Activated CD4-positive, alpha-beta T cell treated with anti-CD3 and anti-CD28 coated beads, Interleukin-2, amount 50 U/mL, for 4 hours (primary cell): ENCODE measurements at regions not wholly inside any gene's neighbourhood (a gene's known extent, or its start where the extent isn't known, plus 50 kb on each side); places are given as distances from the start of the nearest gene placed in this dataset.
"Not testable (repeated sequence)": the region's sequence is repeated elsewhere in the genome, so short reads cannot be mapped to it uniquely, and the experiment has no call there.

ENCODE experiments used
- DNase-seq, 2 experiments: peaks; one replicate each; pipeline ENCODE4 v3.0.0-alpha.2; 2020

DNA sequence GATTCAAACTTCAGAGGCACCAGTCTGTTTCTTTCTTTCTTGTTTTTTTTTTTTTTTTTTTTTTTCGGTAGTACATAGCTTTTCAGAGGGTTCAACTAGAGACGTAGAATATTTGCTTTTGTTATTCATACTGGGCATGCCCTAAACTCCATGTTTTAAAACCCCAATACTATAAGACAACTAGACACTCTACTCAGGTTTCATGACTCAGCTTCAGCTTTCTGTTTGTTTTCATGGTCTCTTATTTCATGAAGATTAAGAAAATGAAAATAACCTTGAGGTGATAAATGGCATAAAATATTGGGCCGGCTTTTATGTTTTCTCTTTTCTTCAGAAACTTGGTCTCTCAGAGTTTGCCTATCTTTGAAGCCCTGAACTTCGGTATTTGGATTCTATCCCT, 2126.3 kb upstream of the ACO1 start:
- no peak for DNase-seq

DNA sequence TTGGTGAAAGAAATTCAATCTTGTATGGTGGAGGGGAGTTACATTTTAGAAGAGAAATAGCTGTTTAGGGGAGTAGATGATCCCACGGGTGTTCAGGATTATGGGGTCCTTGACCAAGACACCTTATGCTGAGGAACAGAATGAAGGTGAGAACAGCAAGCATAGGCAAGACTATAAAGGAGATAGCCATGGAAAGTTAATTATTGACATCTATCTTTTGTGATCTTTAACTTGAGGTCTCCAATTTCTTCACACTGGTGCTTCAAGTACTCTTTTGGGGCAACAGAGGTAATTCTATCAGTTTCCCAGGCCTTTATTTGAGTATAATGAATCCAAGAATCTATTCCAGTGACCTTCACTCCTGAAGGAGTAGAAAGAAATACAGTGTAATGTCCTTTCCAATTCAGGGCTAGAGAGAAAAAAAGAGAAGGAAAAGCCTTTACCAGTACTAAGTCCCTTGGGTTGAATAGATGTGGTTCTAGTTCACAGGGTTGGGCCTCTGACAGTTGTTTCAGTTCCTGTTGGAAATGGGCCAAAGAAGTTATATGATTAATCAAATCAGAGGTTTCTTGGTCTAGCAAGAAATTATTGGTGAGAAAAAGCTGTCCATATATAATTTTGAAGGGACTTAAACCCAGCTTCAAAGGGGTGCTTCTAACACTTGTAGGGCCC, 2104.1 kb upstream of the ACO1 start:
- no peak for DNase-seq

- DNase-seq, result no peak
Measured at GRCh38 chr9:30289435-30289834, 2095.0 kb upstream of the ACO1 start.

GRCh38 chr9:30292026-30292425, 2092.4 kb upstream of the ACO1 start:
- not testable (repeated sequence) for DNase-seq

DNA sequence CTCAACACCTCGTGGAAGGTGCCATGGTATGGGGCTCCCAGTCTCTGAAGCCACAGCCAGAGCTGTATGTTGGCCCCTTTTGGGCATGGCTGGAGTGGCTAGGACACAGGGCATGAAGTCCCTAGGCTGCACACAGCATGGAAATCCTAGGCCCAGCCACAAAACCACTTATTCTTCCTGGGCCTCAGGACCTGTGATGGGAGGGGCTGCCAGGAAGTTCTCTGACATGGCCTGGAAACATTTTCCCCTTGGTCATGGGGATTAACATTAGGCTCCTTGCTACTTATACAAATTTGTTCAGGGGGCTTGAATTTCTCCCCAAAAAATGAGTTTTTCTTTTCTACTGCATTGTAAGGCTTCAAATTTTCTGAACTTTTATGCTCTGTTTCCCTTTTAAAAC, 2091.2 kb upstream of the ACO1 start:
- DNase-seq, result no peak

GRCh38 chr9:30299126-30299780, 2085.2 kb upstream of the ACO1 start:
- no peak for DNase-seq

- DNase-seq, result no peak
Measured at GRCh38 chr9:30301271-30301963, 2083.0 kb upstream of the ACO1 start.

DNA sequence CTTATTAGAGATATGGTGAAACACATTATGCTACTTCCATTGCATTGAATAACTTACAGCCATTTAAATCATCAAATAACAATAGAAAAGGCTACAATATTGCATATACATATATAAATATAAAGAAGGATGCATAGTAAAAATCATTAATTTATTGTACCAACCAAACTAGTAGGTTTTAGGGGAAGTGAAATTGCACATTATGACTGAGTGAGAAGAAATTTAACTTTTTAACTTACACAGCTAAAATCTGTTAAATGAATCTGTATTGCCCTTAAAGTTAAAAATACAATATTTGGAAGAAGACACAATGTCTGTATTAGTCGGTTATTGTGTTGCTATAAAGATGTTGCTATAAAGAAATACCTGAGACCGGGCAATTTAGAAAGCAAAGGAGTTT, 2073.7 kb upstream of the ACO1 start:
- no peak for DNase-seq

DNA sequence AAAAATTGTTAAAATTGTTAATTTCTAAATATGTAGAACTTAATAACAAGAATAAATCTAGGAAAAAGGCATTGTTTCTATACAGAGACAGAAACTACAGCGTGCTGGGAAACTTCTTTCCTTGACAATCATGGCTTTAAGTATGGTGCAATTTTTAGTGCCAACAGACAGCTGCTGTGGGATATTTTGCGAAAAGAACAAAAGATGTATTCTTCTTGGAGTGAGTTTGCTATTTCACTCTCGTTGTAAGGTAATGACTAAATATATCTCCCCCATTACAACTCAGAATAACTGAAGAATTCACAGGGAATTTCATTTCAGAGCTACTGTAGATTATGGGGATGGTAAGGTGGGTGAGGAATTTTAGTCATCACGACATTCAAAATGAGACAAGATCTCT, 2055.0 kb upstream of the ACO1 start:
- no peak for DNase-seq

DNA sequence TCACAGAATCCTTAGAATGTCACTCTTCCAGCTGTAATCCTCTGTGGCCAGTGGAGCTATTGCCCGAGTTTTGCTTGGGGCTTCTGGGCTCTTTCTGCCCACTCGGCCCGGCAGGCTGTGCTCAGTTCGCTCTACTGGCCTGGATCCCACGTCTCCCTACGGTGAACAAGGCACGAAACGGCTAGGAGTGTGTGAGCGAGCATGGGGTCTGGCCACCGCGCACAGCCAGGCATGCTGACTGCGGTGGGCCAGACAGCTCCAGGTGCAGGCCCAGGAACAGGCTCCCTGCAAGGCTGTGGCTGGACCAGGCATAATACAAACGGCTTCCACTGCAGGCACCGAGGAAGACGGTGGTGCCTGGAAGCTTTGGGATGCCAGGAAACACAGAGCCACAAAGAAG, 2035.5 kb upstream of the ACO1 start:
- DNase-seq, result no peak

DNA sequence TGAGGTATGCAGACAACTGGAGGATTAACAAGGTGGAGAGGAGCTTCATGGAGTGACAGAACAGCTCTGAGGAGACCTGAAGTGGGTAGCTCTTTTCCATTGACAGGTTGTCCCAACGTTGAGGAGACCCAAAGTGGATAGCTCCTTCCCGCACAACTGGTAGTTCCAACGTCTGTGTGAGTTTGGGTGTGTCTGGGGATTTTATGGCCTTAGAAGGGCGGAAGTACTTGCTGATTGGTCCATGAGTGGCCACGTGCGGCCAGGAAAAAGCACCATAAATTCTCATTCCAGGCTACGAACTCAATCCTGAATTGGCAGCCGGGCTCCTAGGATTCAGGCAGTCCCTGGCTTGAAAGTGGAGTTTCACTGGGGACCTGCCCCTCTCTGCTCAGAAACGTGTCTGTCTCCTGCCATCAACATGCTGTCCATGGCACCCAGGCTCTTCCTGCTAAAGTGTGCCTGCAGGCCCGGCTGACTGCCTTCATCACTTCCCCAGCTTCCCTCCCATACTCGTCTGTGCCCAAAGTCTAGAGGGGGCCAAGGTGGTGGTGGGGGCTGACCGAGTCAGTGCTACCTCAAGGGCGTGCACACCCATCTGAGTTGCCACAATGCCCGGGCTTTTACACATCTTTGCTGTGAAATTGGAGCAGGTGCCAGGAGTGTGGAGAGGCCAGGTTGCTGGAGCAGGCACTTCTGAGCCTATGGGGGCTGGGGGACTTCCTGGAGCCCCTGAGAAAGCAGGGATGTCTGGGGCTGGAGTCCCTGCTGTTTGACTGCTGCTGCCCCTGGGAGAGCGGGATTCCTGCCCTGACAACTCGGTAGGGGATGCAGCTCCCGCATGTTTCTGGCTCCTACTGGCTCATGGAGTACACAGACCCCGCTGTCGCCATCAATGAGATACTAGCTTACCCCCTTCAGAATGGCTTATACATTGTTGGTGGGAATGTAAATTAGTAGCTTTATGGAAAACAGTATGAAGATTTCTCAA, 2034.6 kb upstream of the ACO1 start:
- no peak for DNase-seq

- DNase-seq, result no peak
Measured at GRCh38 chr9:30356221-30356620, 2028.2 kb upstream of the ACO1 start.

DNA sequence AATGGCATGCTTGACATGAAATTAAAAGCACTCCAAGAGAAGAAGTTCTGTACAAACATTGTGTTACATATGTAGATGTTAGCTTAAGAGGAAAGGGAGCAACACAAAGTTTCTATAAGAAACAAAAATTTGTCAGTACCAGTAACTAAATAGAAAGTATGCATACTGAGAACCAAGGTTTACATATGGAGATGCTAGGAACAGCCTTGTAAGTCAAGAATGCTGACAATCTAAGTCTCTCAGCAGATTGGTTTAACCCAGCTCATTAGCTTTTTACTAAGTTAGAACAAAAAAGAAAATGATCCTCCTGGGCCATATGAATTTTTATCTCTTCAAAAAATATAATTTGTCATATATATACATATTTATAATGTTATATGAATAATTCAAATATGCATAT, 2022.1 kb upstream of the ACO1 start:
- no peak for DNase-seq

GRCh38 chr9:30366140-30366539, 2018.3 kb upstream of the ACO1 start:
- not testable (repeated sequence) for DNase-seq

DNA sequence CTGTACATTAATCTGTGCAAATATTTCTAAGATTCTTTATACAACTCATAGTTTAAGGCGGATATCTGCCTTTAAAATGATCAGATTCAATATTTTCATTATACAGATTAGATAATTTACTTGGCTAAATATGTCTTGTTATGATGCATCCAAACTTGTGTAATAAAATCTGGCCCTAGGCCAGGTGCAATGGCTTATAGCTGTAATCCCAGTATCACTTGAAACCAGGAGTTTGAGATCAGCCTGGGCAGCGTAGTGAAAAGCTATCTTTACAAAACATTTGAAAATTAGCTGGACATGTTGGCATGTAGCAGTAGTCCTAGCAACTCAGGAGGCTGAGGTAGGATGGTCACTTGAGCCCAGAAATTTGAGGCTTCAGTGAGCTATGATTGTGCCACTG, 2002.2 kb upstream of the ACO1 start:
- DNase-seq, result no peak

DNA sequence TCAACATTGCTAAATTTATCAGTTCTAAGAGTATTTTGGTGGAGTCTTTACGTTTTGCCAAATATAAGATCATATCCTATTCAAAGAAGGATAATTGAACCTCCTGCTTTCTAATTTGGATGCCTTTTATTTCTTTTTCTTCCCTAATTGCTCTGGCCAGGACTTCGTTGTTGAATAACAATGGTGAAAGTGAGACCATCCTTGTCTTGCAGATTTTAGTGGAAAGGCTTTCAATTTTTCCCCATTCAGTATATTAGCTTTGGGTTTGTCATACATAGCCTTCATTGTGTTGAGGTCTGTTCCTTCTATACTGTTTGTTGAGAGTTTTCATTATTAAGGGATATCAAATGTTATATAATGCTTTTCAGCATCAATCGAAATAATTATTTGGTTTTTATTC, 1974.2 kb upstream of the ACO1 start:
- no peak for DNase-seq

GRCh38 chr9:30411571-30411970, 1972.9 kb upstream of the ACO1 start:
- no peak for DNase-seq

DNA sequence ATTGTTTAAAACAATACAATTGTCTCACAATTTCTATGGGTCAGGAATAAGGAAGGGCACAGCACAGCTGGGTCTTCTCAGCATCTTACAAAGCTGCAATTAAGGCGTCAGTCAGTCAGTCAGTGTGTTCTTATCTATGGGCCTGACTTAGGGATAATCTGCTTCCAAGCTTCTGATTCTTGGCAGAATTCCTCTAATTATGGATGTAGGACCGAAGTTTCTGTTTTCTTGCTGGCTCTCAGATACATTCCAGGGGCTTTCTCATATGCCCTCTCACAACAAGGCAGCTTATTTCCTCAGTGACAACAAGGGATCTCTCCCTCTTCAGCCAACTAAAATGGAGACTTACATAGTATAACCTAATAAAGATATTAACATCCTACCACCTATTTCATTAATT, 1925.3 kb upstream of the ACO1 start:
- no peak for DNase-seq

GRCh38 chr9:30476826-30477225, 1907.6 kb upstream of the ACO1 start:
- no peak for DNase-seq

DNA sequence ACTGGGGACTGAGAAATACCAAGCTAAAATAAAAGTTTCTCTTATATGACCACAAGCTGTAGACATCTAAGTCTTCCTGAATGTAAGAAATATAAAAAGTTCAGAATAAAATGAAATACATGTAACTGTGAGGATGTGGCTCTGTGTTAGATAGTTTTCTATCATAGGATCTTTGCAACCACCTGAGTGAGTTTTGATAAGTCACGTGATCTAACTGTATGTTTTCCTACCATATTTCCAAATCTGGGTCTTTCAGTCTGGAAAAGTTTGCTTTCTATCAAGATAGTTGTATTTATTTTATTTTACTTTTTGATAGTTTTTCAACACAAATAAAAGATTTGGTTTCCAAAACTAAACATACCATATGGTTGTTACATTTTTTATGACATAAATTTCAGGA, 1905.8 kb upstream of the ACO1 start:
- no peak for DNase-seq

- DNase-seq, result no peak
Measured at GRCh38 chr9:30482499-30482898, 1901.9 kb upstream of the ACO1 start.

DNA sequence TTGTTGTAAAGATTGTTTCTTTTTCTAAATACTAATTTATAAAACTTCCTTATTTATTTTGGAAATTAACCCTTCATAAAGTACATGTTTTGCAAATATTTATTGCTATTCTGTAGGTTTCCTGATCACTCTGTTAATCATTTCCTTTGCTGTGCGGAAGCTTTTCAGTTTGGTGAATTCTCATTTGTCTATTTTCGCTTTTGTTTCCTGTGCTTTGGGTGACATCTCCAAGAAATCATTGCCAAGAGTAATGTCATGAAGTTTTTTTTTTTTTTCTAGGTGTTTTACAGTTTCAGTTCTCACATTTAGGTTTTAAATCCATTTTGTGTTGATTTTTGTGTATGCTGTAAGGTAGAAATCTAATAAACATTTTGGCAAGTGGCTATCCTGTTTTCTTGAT, 1899.8 kb upstream of the ACO1 start:
- DNase-seq, result no peak

GRCh38 chr9:30504502-30504905, 1879.9 kb upstream of the ACO1 start:
- no peak for DNase-seq
